DOHH2 (cell line): ENCODE measurements at regions not wholly inside any gene's neighbourhood (a gene's known extent, or its start where the extent isn't known, plus 50 kb on each side); places are given as distances from the start of the nearest gene placed in this dataset.
"Not testable (repeated sequence)": the region's sequence is repeated elsewhere in the genome, so short reads cannot be mapped to it uniquely, and the experiment has no call there.

ENCODE experiments used
- H3F3A ChIP-seq: fragments of 200-600 bp; sonication (generic), shearing (Covaris generic); 2 replicates; pipeline ENCODE4 v1.6.0; 2016; ENCODE audit warnings: antibody characterized with exemption, mild to moderate bottlenecking; ENCODE audit not compliant: control insufficient read depth, insufficient read depth
- H3K27ac ChIP-seq: fragments of 200-600 bp; sonication (generic); 2 replicates; pipeline ENCODE4 v1.5.1; 2014; ENCODE audit warnings: low read depth, mild to moderate bottlenecking, low read length, moderate library complexity
- H3K27me3 ChIP-seq: fragments of 200-600 bp; sonication (generic); 2 replicates; pipeline ENCODE4 v1.6.1; 2014; ENCODE audit warnings: mild to moderate bottlenecking, low read length, mixed read lengths; ENCODE audit not compliant: control insufficient read depth
- H3K36me3 ChIP-seq: fragments of 200-600 bp; sonication (generic); 2 replicates; pipeline ENCODE4 v1.6.1; 2014; ENCODE audit warnings: mild to moderate bottlenecking, low read length, moderate library complexity, mixed read lengths; ENCODE audit not compliant: control insufficient read depth
- H3K4me1 ChIP-seq: fragments of 200-600 bp; sonication (generic); 2 replicates; pipeline ENCODE4 v1.6.1; 2014; ENCODE audit warnings: mild to moderate bottlenecking, low read length, mixed read lengths; ENCODE audit not compliant: control insufficient read depth
- H3K4me2 ChIP-seq: fragments of 200-600 bp; sonication (generic); 2 replicates; pipeline ENCODE4 v1.6.0; 2014; ENCODE audit warnings: mild to moderate bottlenecking, low read length, moderate library complexity
- H3K4me3 ChIP-seq: fragments of 200-600 bp; sonication (generic); 2 replicates; pipeline ENCODE4 v1.5.1; 2014; ENCODE audit warnings: mild to moderate bottlenecking, low read length, mixed read lengths
- H3K79me2 ChIP-seq: fragments of 200-600 bp; sonication (generic); 2 replicates; pipeline ENCODE4 v1.6.1; 2014; ENCODE audit warnings: mild to moderate bottlenecking, low read length, mixed read lengths; ENCODE audit not compliant: control insufficient read depth
- H3K9me2 ChIP-seq: fragments of 200-600 bp; sonication (generic); replicated peaks from 2 replicates; pipeline ENCODE4 v1.6.1; 2014; ENCODE audit warnings: mild to moderate bottlenecking, low read length, mixed read lengths; ENCODE audit not compliant: control insufficient read depth
- H3K9me3 ChIP-seq: fragments of 200-600 bp; sonication (generic); 2 replicates; pipeline ENCODE4 v1.6.1; 2014; ENCODE audit warnings: antibody characterized with exemption, low read length, mixed read lengths; ENCODE audit not compliant: control insufficient read depth, insufficient read depth
- H4K20me1 ChIP-seq: fragments of 200-600 bp; sonication (generic); 2 replicates; pipeline ENCODE4 v1.6.0; 2014; ENCODE audit warnings: low read depth, mild to moderate bottlenecking, antibody characterized with exemption, low read length, moderate library complexity; ENCODE audit not compliant: control insufficient read depth, insufficient read depth
- EZH2phosphoT487 ChIP-seq: fragments of 200-600 bp; sonication (generic); IDR thresholded peaks from 2 replicates; pipeline ENCODE4 v1.6.1; 2017; ENCODE audit warnings: borderline replicate concordance, mild to moderate bottlenecking, antibody characterized with exemption, low read length, moderate library complexity, mixed read lengths
- TF ChIP-seq, protein P1 (sequence below): fragments of 200-600 bp; sonication (generic); IDR thresholded peaks from one replicate; pipeline ENCODE4 v1.5.1; 2014; ENCODE audit warnings: antibody characterized with exemption, mild to moderate bottlenecking, low read depth, low read length; ENCODE audit not compliant: poor library complexity, severe bottlenecking

DNA sequence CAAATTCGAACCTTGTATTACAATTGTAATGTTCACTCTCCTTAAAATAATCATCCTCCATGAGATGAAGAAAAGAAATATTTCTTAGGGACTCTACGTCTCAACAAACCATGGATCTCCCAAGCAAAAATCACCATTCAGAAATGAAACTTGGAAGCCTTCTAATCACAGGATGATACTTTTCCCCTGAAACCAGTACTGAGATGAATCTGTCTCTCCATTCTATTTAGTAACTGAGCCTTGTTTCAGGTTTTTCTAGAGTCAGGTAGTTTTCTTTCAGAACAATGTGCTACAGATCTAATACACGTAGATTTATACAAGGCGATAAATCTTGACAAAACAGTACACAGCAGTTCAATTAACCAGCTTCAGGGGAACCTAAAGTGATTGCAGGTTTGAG, 660.1 kb upstream of the CBLB start:
- Histone ChIP-seq H4K20me1 (no peaks in the 10 kb centered on the region), H3K36me3 (no peaks in the 10 kb centered on the region), H3K9me2 (no peaks in the 10 kb centered on the region), H3K4me1 (0 out of 2 replicates have a peak, but pooled peaks cover 3% of the 10 kb centered on the region), H3K4me3 (no peak overlapping the region), H3K27me3 (no peaks in the 10 kb centered on the region), H3K4me2 (no peak overlapping the region), H3K9me3 (no peaks in the 10 kb centered on the region), H3F3A (no peaks in the 10 kb centered on the region), H3K27ac (no peak overlapping the region), H3K79me2 (no peaks in the 10 kb centered on the region)
- TF ChIP-seq EZH2phosphoT487 = no peak
- TF ChIP-seq, protein P1, sequence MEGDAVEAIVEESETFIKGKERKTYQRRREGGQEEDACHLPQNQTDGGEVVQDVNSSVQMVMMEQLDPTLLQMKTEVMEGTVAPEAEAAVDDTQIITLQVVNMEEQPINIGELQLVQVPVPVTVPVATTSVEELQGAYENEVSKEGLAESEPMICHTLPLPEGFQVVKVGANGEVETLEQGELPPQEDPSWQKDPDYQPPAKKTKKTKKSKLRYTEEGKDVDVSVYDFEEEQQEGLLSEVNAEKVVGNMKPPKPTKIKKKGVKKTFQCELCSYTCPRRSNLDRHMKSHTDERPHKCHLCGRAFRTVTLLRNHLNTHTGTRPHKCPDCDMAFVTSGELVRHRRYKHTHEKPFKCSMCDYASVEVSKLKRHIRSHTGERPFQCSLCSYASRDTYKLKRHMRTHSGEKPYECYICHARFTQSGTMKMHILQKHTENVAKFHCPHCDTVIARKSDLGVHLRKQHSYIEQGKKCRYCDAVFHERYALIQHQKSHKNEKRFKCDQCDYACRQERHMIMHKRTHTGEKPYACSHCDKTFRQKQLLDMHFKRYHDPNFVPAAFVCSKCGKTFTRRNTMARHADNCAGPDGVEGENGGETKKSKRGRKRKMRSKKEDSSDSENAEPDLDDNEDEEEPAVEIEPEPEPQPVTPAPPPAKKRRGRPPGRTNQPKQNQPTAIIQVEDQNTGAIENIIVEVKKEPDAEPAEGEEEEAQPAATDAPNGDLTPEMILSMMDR = no peak

GRCh38 chr3:106529738-106530137, 660.9 kb upstream of the CBLB start:
- Histone ChIP-seq H3K4me3 (no peak overlapping the region), H4K20me1 (no peaks in the 10 kb centered on the region), H3K9me2 (no peaks in the 10 kb centered on the region), H3F3A (no peaks in the 10 kb centered on the region), H3K27me3 (no peaks in the 10 kb centered on the region), H3K79me2 (no peaks in the 10 kb centered on the region), H3K36me3 (no peaks in the 10 kb centered on the region), H3K9me3 (no peaks in the 10 kb centered on the region), H3K4me1 (0 out of 2 replicates have a peak, but pooled peaks cover 3% of the 10 kb centered on the region), H3K27ac (no peak overlapping the region), H3K4me2 (no peak overlapping the region)
- no peak for TF ChIP-seq EZH2phosphoT487
- TF ChIP-seq, protein P1 = no peak

DNA sequence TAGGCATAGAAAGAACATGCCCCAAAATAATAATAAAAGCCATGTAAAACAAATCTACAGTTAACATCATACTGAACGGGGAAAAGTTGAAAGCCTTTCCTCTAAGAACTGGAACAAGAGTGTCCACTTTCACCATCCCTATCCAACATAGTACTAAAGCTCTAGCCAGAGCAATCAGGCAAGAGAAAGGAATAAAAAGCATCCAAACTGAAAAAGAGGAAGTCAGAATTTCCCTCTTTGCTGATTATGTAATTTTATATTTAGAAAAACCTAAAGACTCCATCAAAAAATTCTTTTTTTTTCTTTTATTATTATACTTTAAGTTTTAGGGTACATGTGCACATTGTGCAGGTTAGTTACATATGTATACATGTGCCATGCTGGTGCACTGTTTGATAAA, 661.6 kb upstream of the CBLB start:
- Histone ChIP-seq H3K79me2 (no peaks in the 10 kb centered on the region), H4K20me1 (no peaks in the 10 kb centered on the region), H3K36me3 (no peaks in the 10 kb centered on the region), H3F3A (no peaks in the 10 kb centered on the region), H3K27me3 (no peaks in the 10 kb centered on the region), H3K9me3 (no peaks in the 10 kb centered on the region), H3K4me3 (no peak overlapping the region), H3K4me2 (no peak overlapping the region), H3K4me1 (0 out of 2 replicates have a peak, but pooled peaks cover 3% of the 10 kb centered on the region), H3K27ac (no peak overlapping the region), H3K9me2 (no peaks in the 10 kb centered on the region)
- TF ChIP-seq EZH2phosphoT487 = no peak
- TF ChIP-seq, protein P1 = no peak

DNA sequence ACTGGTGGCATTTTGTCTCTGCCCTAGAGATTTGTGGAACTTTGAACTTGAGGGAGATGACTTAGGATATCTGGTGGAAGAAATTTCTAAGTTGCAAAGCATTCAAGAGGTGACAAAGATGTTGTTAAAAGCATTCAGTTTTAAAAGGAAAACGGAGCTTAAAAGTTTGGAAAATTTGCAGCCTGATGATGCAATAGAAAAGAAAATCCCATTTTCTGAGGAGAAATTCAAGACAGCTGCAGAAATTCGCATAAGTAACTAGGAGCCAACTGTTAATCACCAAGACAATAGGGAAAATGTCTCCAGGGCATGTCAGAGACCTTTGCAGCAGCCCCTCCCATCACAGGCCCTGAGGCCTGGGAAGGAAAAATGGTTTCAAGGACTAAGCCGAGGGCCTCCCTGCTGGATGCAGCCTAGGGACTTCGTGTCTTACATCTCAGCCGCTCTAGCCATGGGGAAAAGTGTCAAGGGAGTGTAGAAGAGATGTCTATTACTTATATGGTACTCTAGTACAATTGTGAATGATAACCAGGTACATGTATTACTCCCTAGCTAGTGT, 663.0 kb upstream of the CBLB start:
- H3K36me3 ChIP-seq, H3K4me2 ChIP-seq: not testable (repeated sequence)

More for the DNA sequence above, 663.0 kb upstream of the CBLB start:
- H3K79me2 ChIP-seq, H3K9me3 ChIP-seq, H3F3A ChIP-seq, H3K27me3 ChIP-seq, H3K27ac ChIP-seq, H3K9me2 ChIP-seq, H4K20me1 ChIP-seq, H3K4me3 ChIP-seq, H3K4me1 ChIP-seq: not testable (repeated sequence)
